ENCODE measurements at regions not wholly inside any gene's neighbourhood (a gene's known extent, or its start where the extent isn't known, plus 50 kb on each side); places are given as distances from the start of the nearest gene placed in this dataset.

DNA sequence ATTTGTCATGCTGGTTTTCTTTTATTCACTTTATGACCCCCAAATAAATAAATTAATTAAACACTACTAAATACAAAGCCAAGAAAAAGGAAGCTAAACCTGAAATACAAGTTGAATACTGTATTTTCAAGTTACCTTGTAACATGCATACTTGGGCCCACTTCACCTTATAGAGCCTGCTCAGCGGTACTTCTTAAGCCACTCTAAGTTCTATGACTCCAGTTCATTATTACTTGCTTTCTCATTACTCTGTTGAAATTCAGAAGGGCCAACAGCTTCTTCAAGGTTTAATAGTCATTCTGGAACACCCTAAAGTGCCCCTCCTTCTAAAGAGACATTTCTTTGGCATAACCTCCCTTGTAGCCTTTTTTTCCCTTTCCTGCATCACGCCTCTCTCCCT is 844.5 kb downstream of the RPA4 start:
- H3K4me3 ChIP-seq (ENCODE audit: low read depth, low read length), result no peak overlapping the region
- DNase-seq (ENCODE audit: low read depth), result no peak
- TF ChIP-seq, protein P1, sequence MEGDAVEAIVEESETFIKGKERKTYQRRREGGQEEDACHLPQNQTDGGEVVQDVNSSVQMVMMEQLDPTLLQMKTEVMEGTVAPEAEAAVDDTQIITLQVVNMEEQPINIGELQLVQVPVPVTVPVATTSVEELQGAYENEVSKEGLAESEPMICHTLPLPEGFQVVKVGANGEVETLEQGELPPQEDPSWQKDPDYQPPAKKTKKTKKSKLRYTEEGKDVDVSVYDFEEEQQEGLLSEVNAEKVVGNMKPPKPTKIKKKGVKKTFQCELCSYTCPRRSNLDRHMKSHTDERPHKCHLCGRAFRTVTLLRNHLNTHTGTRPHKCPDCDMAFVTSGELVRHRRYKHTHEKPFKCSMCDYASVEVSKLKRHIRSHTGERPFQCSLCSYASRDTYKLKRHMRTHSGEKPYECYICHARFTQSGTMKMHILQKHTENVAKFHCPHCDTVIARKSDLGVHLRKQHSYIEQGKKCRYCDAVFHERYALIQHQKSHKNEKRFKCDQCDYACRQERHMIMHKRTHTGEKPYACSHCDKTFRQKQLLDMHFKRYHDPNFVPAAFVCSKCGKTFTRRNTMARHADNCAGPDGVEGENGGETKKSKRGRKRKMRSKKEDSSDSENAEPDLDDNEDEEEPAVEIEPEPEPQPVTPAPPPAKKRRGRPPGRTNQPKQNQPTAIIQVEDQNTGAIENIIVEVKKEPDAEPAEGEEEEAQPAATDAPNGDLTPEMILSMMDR (IDR thresholded peaks at IDR 0.05; ENCODE audit: insufficient read depth, low read length), result no peak

DNA sequence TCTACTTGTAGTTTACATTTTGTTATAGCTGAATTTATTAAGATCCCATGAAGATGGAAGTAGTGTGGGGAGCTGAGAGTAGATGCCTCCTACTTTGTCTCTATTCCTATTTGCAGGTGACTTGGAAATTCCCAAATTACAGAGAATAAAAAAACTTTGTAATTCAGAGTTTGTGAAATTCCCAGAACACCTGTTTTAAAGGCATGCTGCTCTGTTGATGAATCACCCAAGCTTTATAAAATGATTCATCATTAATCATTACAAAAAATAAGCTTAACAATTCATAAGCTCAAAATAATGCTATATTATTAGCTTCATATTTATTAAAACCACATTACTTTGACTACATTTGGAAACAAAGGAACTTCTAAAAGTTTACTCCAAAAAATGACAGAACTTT is 856.3 kb downstream of the RPA4 start:
- no peak overlapping the region for H3K4me3 ChIP-seq (ENCODE audit: low read depth, low read length)
- TF ChIP-seq, protein P1 (IDR thresholded peaks at IDR 0.05; ENCODE audit: insufficient read depth, low read length), result no peak
- no peak for DNase-seq (ENCODE audit: low read depth)

DNA sequence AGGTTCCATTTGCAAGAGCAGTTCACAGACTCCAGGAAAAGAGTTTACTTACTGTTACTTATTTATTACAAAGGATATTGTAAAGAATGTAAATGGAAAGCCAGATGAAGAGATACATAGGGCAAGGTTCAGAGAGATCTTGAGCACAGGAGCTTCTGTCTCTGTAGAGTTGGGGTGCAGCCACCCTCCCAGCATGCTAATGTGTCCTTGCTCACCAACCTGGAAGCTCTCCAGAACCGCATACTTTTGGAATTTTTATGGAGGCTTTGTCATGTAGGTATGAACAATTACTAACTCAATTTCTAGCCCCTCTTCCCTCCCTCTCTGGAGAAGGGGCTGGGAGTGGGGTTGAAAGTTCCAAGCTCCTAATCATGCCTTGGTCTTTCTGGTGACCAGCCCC is 857.2 kb downstream of the RPA4 start:
- TF ChIP-seq, protein P1 (IDR thresholded peaks at IDR 0.05; ENCODE audit: insufficient read depth, low read length), result no peak
- H3K4me3 ChIP-seq (ENCODE audit: low read depth, low read length), result no peak overlapping the region
- no peak for DNase-seq (ENCODE audit: low read depth)

DNA sequence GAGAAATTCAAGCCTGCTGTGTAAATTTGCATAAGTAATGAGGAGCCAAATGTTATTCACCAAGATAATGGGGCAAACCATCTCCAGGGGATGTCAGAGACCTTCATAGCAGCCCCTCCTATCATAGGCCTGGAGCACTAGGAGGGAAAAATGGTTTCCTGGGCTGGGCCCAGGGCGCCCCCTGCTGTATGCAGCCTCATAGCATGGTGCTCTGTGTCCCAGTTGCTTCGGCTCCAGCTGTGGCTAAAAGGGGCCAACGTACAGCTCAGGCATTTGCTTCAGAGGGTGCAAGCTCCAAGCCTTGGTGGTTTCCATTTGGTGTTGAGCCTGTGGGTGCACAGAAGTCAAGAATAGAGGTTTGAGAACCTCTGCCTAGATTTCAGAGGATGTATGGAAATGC is 859.3 kb downstream of the RPA4 start:
- TF ChIP-seq, protein P1 (IDR thresholded peaks at IDR 0.05; ENCODE audit: insufficient read depth, low read length), result peak; percentile 13
- no peak for DNase-seq (ENCODE audit: low read depth)

DNA sequence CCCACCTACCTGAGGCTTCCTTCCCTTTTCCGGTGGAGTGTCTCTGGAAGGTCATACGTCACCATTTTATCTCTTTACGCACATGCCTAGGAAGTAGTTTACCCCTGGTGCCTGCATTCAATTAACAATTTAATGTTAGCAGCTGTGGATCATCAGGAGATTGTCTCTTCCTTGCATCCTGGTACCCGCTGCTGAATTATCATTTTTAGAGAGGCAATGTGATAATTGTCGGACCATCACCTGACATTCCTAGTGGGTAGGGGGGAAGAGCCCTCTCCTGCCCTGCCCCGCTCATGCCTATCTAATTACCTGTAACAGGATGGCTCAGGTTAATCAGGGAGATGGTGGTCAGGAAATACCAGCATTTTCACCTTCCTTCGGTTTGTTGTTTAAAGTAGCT is 863.6 kb downstream of the RPA4 start:
- TF ChIP-seq, protein P1 (IDR thresholded peaks at IDR 0.05; ENCODE audit: insufficient read depth, low read length), result no peak
- no peak for DNase-seq (ENCODE audit: low read depth)

More for the DNA sequence above, 859.3 kb downstream of the RPA4 start:
- H3K4me3 ChIP-seq (ENCODE audit: low read depth, low read length), result no peak overlapping the region

DNA sequence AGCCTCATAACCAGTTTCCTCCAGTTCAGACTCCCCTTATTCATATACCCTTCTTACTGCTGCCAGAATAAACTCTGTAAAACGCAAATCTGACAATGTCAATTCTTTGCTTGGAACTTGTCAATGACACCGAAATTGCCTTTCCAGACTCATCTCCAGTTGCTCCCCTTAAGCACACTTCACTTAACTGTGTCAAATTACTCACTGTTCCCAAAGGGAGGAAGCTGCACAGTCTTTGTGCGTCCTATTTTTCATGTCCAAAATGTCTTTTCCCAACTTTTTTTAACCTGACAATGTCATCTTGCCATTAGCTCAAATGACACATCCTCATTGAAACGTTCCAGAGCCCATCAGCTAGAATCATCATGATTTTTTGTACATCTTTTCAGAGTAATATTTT is 867.3 kb downstream of the RPA4 start:
- no peak for DNase-seq (ENCODE audit: low read depth)
- TF ChIP-seq, protein P1 (IDR thresholded peaks at IDR 0.05; ENCODE audit: insufficient read depth, low read length), result no peak
- no peak overlapping the region for H3K4me3 ChIP-seq (ENCODE audit: low read depth, low read length)

More for the DNA sequence above, 863.6 kb downstream of the RPA4 start:
- H3K4me3 ChIP-seq (ENCODE audit: low read depth, low read length), result no peak overlapping the region

DNA sequence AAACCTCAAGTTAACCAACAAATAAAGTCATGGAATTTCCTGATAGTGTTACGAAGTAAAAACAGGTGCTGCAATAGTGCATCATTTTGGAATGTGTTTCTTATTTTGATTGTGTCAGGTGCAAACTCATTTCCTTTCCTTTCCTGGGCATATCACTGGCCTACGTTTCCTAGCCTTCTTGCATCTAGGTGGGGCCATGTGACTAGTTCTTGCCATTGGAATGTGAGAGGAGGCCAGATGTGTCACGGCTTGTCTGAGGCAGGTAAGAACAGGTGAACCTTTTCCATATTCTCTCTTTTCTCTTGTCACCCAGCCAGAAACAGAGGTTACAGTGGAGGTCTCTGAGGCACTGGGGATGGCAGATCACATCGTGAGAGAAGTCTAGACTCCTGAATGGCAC is 868.0 kb downstream of the RPA4 start:
- TF ChIP-seq, protein P1 (IDR thresholded peaks at IDR 0.05; ENCODE audit: insufficient read depth, low read length), result no peak
- no peak overlapping the region for H3K4me3 ChIP-seq (ENCODE audit: low read depth, low read length)
- no peak for DNase-seq (ENCODE audit: low read depth)

Data from fibroblast of the aortic adventitia (primary cell).